Trophoblast cell (in vitro differentiated cells and primary cell): ENCODE measurements at regions not wholly inside any gene's neighbourhood (a gene's known extent, or its start where the extent isn't known, plus 50 kb on each side); places are given as distances from the start of the nearest gene placed in this dataset.
"Not testable (repeated sequence)": the region's sequence is repeated elsewhere in the genome, so short reads cannot be mapped to it uniquely, and the experiment has no call there.

ENCODE experiments used
- DNase-seq, 2 donors: peaks; one replicate each; pipeline ENCODE4 v3.0.0-alpha.2; 2016
- H2AFZ ChIP-seq: 2 replicates; pipeline ENCODE4 v1.6.1; 2013; ENCODE audit warnings: low read length, moderate library complexity, mild to moderate bottlenecking; ENCODE audit not compliant: insufficient read depth, poor library complexity
- H2AK5ac ChIP-seq: 2 replicates; pipeline ENCODE4 v1.6.1; 2013; ENCODE audit warnings: mild to moderate bottlenecking, low read length
- H2BK120ac ChIP-seq: 2 replicates; pipeline ENCODE4 v1.6.1; 2013; ENCODE audit warnings: low read length, mild to moderate bottlenecking, moderate library complexity; ENCODE audit not compliant: insufficient read depth, poor library complexity
- H2BK12ac ChIP-seq: 2 replicates; pipeline ENCODE4 v1.6.1; 2013; ENCODE audit warnings: mild to moderate bottlenecking, low read length, moderate library complexity
- H2BK5ac ChIP-seq: 2 replicates; pipeline ENCODE4 v1.6.1; 2013; ENCODE audit warnings: low read length, low read depth, moderate library complexity, mild to moderate bottlenecking; ENCODE audit not compliant: poor library complexity
- H3K14ac ChIP-seq: 2 replicates; pipeline ENCODE4 v1.6.1; 2013; ENCODE audit warnings: mild to moderate bottlenecking, low read length
- H3K18ac ChIP-seq: 2 replicates; pipeline ENCODE4 v1.6.1; 2013; ENCODE audit warnings: mild to moderate bottlenecking, low read length
- H3K23ac ChIP-seq: 2 replicates; pipeline ENCODE4 v1.6.1; 2013; ENCODE audit warnings: low read length
- H3K27ac ChIP-seq: 2 replicates; pipeline ENCODE4 v1.5.1; 2013; ENCODE audit warnings: low read depth, mild to moderate bottlenecking, inconsistent platforms, low read length, moderate library complexity
- H3K27me3 ChIP-seq: 2 replicates; pipeline ENCODE4 v1.6.1; 2013; ENCODE audit warnings: inconsistent platforms, mild to moderate bottlenecking, low read length, moderate library complexity; ENCODE audit not compliant: insufficient read depth
- H3K36me3 ChIP-seq, 2 experiments: 1 replicate in 1 of 2; 2 replicates in 1 of 2; pipeline ENCODE4 v1.6.1; 2013; ENCODE audit warnings: low read length in 2 of 2, mild to moderate bottlenecking in 2 of 2, moderate library complexity in 1 of 2; ENCODE audit not compliant: insufficient read depth in 2 of 2, control insufficient read depth in 1 of 2
- H3K4ac ChIP-seq: 2 replicates; pipeline ENCODE4 v1.6.1; 2013; ENCODE audit warnings: low read depth, mild to moderate bottlenecking, low read length, moderate library complexity
- H3K4me1 ChIP-seq, 2 experiments: 1 replicate in 1 of 2; 2 replicates in 1 of 2; pipeline ENCODE4 v1.6.1; 2013; ENCODE audit warnings: low read length in 2 of 2, mild to moderate bottlenecking in 2 of 2, moderate library complexity in 1 of 2; ENCODE audit not compliant: insufficient read depth in 2 of 2, control insufficient read depth in 1 of 2
- H3K4me2 ChIP-seq: 2 replicates; pipeline ENCODE4 v1.6.1; 2013; ENCODE audit warnings: inconsistent platforms, mild to moderate bottlenecking, low read length, moderate library complexity
- H3K4me3 ChIP-seq: 2 replicates; pipeline ENCODE4 v1.5.1; 2013; ENCODE audit warnings: mild to moderate bottlenecking, low read depth, low read length, inconsistent platforms
- H3K79me1 ChIP-seq: one replicate; pipeline ENCODE4 v1.6.1; 2013; ENCODE audit warnings: low read length
- H3K79me2 ChIP-seq: 2 replicates; pipeline ENCODE4 v1.6.1; 2013; ENCODE audit warnings: low read length, mild to moderate bottlenecking; ENCODE audit not compliant: control insufficient read depth, insufficient read depth, poor library complexity
- H3K9ac ChIP-seq: 2 replicates; pipeline ENCODE4 v1.6.1; 2013; ENCODE audit warnings: mild to moderate bottlenecking, low read length
- H3K9me3 ChIP-seq: 2 replicates; pipeline ENCODE4 v1.6.1; 2013; ENCODE audit warnings: low read depth, mild to moderate bottlenecking, control low read depth, inconsistent platforms, low read length; ENCODE audit not compliant: insufficient read depth
- H4K12ac ChIP-seq: 2 replicates; pipeline ENCODE4 v1.6.1; 2013; ENCODE audit warnings: low read depth, mild to moderate bottlenecking, low read length, moderate library complexity
- H4K8ac ChIP-seq: 2 replicates; pipeline ENCODE4 v1.6.1; 2013; ENCODE audit warnings: low read depth, mild to moderate bottlenecking, low read length, moderate library complexity
- H4K91ac ChIP-seq: one replicate; pipeline ENCODE4 v1.6.1; 2013; ENCODE audit warnings: low read depth, mild to moderate bottlenecking, low read length, moderate library complexity
- WGBS: extraction: QIAGEN DNeasy Blood & Tissue Kit; methylation state at CpG from one replicate; pipeline ENCODE4 v1.1.7; 2013; ENCODE audit warnings: missing lambda C conversion rate; ENCODE audit not compliant: insufficient read length, insufficient coverage; ENCODE audit errors: extremely low coverage; 5-methylcytosine and 5-hydroxymethylcytosine counted together

DNA sequence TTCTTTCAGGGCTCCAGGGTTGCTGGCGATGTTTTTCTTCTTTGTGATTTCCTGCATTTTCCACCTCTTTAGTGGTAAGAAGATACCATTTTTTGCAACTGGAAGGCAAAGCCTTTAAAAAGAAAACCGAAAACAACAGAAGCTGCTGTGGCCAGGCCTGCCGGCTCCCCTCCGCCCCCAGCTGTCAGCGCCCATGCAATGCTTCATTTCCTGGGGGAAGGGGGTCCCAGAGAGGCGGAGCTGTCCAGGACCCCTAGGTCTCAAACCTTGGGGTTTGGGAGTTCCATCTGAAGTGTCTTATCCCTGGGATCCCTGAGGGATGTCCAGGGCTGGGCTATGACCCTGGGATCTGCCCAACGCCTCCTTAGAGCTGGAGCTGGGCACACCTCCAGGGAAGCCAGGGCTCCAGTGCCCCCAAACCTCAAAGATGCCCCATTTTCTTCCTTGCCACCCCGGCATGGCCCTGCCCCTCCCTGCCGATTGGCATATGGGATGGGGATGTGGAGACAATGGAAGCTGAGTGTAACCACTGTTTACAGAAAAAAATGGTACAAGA lies 257.2 kb upstream of the MVB12B start:
- no peaks in the 10 kb centered on the region for H3K27me3 ChIP-seq
- H2BK5ac ChIP-seq, result no peak overlapping the region
- no peak overlapping the region for H4K91ac ChIP-seq
- H2BK12ac ChIP-seq, result no peak overlapping the region
- no peak overlapping the region for H2AFZ ChIP-seq
- no peak overlapping the region for H3K14ac ChIP-seq
- H4K12ac ChIP-seq, result no peak overlapping the region
- H2AK5ac ChIP-seq, result no peak overlapping the region
- H3K79me2 ChIP-seq, result no peaks in the 10 kb centered on the region
- H3K9ac ChIP-seq, result no peak overlapping the region
- no peak overlapping the region for H4K8ac ChIP-seq
- H2BK120ac ChIP-seq, result no peak overlapping the region
- H3K36me3 ChIP-seq, result no peaks in the 10 kb centered on the region
- no peak for DNase-seq
- no peak overlapping the region for H3K4me3 ChIP-seq
- H3K4ac ChIP-seq, result no peak overlapping the region
- H3K18ac ChIP-seq, result no peak overlapping the region
- WGBS, result no CpG with 5 or more reads among the region's 9 CpGs
- H3K4me2 ChIP-seq, result no peak overlapping the region
- peaks cover 1% of the 10 kb centered on the region for H3K9me3 ChIP-seq
- H3K4me1 ChIP-seq, result no peaks in the 10 kb centered on the region
- H3K79me1 ChIP-seq, result no peaks in the 10 kb centered on the region
- H3K23ac ChIP-seq, result no peak overlapping the region
- H3K27ac ChIP-seq, result no peak overlapping the region

DNA sequence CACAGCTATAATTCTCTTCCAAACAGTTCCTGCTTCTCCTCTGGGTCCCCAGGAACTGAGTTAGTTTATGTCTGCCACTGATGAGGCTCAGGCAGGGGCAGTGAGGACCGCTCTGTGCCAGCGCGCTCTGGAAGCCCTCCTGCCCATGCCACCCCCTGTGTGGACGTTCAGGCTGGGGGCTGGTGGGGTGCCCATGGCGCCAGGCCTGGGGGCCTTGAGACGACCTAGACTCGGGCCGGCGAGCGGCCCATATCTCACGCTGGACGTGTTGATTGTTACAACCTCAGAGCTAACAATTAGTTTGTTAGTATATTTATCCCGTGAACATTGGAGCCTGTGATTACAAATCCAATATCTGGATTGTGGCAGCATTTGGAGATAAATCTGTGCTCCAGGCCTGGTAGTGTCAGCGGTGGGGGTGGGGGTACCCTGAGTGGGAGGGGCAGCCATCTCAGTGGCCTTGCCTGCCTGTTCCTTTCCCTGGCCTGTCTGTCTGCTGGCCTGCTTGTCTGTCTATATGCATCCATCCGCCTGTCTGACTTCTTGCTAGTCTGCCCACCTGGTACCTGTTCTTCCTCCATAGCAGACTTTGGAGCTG lies 256.5 kb upstream of the MVB12B start:
- H3K27ac ChIP-seq, result no peak overlapping the region
- no peak overlapping the region for H2BK12ac ChIP-seq
- no peak overlapping the region for H3K4me2 ChIP-seq
- H4K91ac ChIP-seq, result no peak overlapping the region
- no peaks in the 10 kb centered on the region for H3K4me1 ChIP-seq
- no peak overlapping the region for H3K18ac ChIP-seq
- H3K79me2 ChIP-seq, result no peaks in the 10 kb centered on the region
- no peak overlapping the region for H3K9ac ChIP-seq
- H2AK5ac ChIP-seq, result no peak overlapping the region
- no peak overlapping the region for H4K8ac ChIP-seq
- no peak overlapping the region for H2AFZ ChIP-seq
- H3K23ac ChIP-seq, result no peak overlapping the region
- H4K12ac ChIP-seq, result no peak overlapping the region
- peaks cover 1% of the 10 kb centered on the region for H3K9me3 ChIP-seq
- no peak overlapping the region for H2BK5ac ChIP-seq
- DNase-seq, result no peak
- H2BK120ac ChIP-seq, result no peak overlapping the region
- H3K4ac ChIP-seq, result no peak overlapping the region
- no peaks in the 10 kb centered on the region for H3K36me3 ChIP-seq
- no peaks in the 10 kb centered on the region for H3K27me3 ChIP-seq
- H3K79me1 ChIP-seq, result no peaks in the 10 kb centered on the region
- no CpG with 5 or more reads among the region's 15 CpGs for WGBS
- H3K14ac ChIP-seq, result no peak overlapping the region
- no peak overlapping the region for H3K4me3 ChIP-seq

DNA sequence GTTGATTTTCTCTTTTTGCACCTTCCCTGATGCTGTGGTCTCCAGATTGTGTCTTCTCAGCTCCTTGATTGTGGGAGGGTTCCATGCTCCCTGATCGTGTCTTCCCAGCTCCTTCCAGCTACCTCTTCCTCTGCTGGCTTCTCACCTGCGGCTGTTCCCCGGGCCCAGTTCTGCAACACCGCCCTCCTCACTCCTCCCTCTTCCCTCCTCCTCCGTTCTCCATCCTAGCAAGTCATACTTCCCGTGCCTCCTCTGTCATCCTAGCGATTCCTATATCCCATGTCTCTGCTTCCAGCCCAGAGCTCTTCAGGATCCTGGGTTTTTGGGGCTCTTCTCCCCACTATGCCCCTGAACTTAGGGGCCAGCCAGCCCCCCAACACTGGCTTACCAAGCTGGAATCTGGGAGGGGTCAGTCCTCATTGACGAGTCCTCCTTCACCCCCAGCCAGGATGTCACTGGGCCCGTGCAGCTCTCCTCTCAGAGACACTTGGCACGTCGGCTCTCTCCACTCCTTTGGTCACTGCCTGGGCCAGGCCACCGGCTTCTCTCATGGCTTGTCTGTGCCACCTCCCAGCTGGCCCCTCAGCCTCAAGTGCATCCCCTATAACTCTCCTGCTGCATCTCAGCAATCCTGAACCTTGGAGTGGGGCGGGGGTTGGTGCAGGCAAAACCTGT lies 255.4 kb upstream of the MVB12B start:
- DNase-seq, result no peak
- Histone ChIP-seq H3K14ac (no peak overlapping the region), H3K4ac (no peak overlapping the region), H4K91ac (no peak overlapping the region), H3K9me3 (peaks cover 1% of the 10 kb centered on the region), H3K4me1 (no peaks in the 10 kb centered on the region), H4K8ac (no peak overlapping the region), H2AK5ac (no peak overlapping the region), H2AFZ (no peak overlapping the region), H3K27ac (no peak overlapping the region), H2BK5ac (no peak overlapping the region), H3K36me3 (no peaks in the 10 kb centered on the region), H4K12ac (no peak overlapping the region), H3K23ac (no peak overlapping the region), H3K4me3 (no peak overlapping the region), H3K4me2 (no peak overlapping the region), H2BK12ac (no peak overlapping the region), H3K79me2 (no peaks in the 10 kb centered on the region), H3K79me1 (no peaks in the 10 kb centered on the region), H3K9ac (no peak overlapping the region), H2BK120ac (no peak overlapping the region), H3K18ac (no peak overlapping the region), H3K27me3 (no peaks in the 10 kb centered on the region)
- WGBS, result no CpG with 5 or more reads among the region's 13 CpGs

DNA sequence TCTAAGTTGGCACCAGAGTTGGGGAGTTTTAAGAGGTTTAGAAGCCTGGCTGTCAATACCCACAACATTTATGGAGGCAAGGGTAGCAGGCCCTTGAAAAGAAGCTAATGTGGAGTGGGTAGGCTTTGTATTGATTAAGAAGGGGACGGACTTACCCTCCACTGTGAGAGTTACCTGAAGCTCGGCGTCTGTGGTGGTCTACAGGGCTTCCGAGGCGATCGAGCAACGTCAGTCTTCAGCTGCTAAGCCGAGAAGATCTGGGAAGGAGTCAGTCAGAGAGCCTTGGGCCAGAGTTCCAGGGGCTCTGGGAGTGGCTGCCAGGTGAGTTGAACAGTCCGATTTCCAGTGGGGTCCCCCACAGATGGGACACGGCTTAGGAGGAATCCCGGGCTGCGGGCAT lies 249.0 kb upstream of the MVB12B start:
- not testable (repeated sequence) for H3K23ac ChIP-seq, H2AK5ac ChIP-seq, H3K79me2 ChIP-seq, H3K14ac ChIP-seq, H3K4ac ChIP-seq, H3K9ac ChIP-seq, H3K36me3 ChIP-seq, H3K27me3 ChIP-seq, H4K8ac ChIP-seq, H2AFZ ChIP-seq, H2BK5ac ChIP-seq, H3K4me3 ChIP-seq, H3K18ac ChIP-seq, H4K91ac ChIP-seq, H3K27ac ChIP-seq, H3K79me1 ChIP-seq, H4K12ac ChIP-seq, H3K9me3 ChIP-seq, H3K4me2 ChIP-seq, H2BK12ac ChIP-seq, DNase-seq, H3K4me1 ChIP-seq, H2BK120ac ChIP-seq
- no CpG with 5 or more reads among the region's 12 CpGs for WGBS
